GM19468 (cell line): ENCODE measurements at regions not wholly inside any gene's neighbourhood (a gene's known extent, or its start where the extent isn't known, plus 50 kb on each side); places are given as distances from the start of the nearest gene placed in this dataset.
"Not testable (repeated sequence)": the region's sequence is repeated elsewhere in the genome, so short reads cannot be mapped to it uniquely, and the experiment has no call there.

Experiments
- ATAC-seq: cut with Tn5 transposase; IDR thresholded peaks from one replicate; pipeline ENCODE4 v1.9.1; 2021; ENCODE audit warnings: mild to moderate bottlenecking, moderate library complexity, moderate number of reproducible peaks; ENCODE audit not compliant: unreplicated experiment; ENCODE audit errors: extremely low read depth

DNA sequence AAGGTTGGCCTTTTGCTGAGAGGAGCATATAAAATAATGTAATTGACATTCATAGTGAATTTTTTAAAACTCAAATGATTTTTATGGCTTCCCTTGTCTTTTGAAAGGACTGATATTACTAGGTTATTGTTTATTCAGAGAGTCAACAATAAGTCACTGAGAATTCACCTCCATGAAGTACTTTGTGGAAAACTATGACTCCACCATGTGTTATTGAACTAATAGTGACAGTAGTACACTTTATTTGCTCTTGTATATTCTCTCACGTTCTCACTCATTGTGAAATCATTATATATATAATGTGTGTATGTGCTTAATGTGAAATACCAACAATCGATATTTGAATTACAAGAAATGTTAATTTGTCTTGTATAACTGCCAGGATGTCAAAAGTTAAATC, 267.4 kb upstream of the CCDC179 start:
- no peak for ATAC-seq

GRCh38 chr11:23134627-23135026, 274.4 kb upstream of the CCDC179 start:
- no peak for ATAC-seq

GRCh38 chr11:23138761-23139160, 278.5 kb upstream of the CCDC179 start:
- no peak for ATAC-seq

DNA sequence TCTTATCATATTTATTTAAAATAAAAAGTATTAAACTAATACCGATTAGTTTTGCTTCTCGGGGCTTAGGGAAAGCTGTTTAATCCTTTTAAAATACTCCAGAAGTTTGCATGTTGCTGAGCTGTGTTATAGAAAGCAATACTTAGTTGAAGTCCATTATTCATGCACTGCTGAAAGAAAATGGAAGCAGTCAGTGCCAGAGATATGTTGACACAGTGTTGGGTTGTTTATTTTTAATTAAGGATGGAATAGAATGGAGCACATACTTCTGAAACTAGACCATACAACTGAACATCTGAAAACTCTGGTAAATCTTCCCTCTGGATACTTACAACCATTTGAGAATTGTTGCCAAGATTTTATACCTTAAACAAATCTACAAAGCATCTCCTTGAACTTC, 282.7 kb upstream of the CCDC179 start:
- ATAC-seq = no peak

DNA sequence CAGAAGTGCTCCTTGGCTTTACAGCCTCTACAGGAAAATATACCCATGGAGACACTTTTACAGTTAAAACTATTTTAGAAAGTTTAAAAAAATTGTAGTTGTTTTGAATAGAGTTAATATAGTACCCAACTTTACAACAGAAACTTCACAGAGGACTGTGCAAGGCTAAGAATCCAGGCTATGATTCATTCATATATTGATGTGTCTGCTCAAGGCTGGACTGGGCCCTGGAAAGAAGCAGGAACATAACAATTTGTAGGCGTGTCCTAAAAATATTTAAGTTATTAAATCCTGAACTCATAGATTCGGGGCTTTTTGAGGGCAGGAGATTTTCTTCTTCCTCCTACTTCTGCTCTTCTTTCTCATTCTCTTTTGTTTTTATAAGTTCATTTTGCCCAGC, 291.5 kb upstream of the CCDC179 start:
- no peak for ATAC-seq

DNA sequence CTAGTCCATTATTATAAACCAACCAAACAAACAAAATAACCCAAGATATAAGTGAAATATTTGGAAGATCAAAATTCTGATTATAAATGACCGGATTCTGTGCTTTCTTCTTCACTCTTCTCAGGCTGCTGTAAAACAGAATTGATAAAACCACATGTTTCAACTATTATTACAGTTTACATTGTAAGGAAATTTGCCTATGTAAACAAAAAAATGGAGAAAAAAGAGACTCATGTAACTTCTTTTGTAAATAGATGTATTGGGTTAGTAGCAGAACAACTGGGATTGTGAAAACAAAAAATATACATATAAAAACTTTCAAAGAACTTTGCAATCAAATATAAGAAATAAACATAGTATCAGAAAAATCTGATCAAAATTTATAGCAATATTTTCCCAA, 295.2 kb upstream of the CCDC179 start:
- ATAC-seq = no peak

GRCh38 chr11:23164022-23164421, 303.7 kb upstream of the CCDC179 start:
- ATAC-seq = no peak

DNA sequence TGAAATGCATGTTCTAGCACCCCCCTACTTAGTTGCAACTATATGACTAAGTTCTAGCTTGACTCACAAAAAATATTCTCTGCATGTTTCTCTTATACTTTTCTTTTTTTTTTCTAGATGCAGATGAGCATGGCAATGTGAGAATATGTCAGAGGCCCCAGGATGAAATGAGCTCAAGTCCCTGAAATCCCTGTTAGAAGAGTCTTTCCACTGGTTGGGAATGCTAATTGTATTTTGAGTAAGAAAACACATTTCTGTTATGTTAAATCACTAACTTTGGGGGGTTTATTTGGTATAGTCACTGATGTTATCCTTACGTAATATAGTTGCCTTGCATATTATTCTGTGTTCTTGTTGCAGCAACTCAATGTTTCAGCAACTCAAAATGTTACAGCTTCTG, 306.1 kb upstream of the CCDC179 start:
- ATAC-seq = no peak

GRCh38 chr11:23179609-23180008, 319.3 kb upstream of the CCDC179 start:
- no peak for ATAC-seq

DNA sequence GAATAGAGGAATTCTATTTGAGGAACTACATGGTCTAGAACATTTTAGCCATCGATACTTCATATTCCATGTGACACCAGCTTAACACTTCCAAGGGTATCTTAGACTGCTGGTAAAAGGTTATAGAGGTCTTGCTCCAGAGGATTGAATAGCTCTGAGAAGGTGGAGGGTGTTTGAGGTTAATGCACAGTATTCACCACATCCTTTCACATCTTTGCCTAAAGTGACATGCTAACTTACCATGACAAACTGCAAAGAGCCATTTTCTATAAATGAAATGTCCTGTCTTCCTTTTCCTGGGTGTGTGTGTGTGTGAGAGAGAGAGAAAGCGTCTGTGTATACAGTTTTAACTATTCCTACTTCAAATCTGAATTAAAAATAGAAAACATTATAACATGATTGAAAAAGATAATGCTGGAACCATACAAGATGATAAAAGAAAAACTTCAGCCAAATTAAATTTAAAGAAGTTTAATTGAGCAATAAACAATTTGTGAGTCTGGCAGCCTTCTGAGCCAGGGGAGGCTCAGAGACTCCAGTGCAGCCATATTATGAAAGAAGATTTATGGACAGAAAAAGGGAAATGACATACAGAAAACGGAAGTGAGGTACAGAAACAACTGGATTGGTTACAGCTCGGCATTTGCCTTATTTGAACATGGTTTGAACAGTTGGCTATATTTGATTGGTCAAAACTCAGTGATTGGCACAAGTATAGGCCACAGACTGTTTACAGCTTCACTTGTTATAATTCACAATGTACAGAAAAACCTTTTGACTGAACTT, 320.9 kb upstream of the CCDC179 start:
- ATAC-seq = no peak

GRCh38 chr11:23192256-23192655, 332.0 kb upstream of the CCDC179 start:
- no peak for ATAC-seq

- ATAC-seq = no peak
Observed at GRCh38 chr11:23201936-23202522, 341.8 kb upstream of the CCDC179 start.

DNA sequence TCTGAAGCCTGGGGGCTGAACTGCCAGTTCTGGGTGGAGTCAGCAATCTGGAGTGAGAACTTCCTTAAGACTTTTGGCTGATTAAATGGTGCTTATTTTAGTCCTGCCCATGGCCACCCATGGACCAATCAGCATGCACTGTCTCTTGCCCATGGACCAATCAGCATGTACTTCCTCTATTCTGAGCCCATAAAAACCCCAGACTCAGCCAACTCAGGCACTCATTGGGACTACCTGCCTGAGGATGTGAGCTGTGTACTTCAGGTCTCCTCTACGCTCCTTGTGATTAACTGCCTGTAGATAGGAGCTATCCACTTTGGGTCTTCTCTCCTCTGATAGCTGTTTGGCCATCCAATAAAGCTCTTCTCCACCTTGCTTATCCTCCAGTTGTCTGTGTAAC, 342.3 kb upstream of the CCDC179 start:
- no peak for ATAC-seq

GRCh38 chr11:23205156-23205871, 345.0 kb upstream of the CCDC179 start:
- ATAC-seq = no peak

GRCh38 chr11:23206741-23207336, 346.6 kb upstream of the CCDC179 start:
- no peak for ATAC-seq

GRCh38 chr11:23211221-23211620, 350.9 kb upstream of the CCDC179 start:
- ATAC-seq = no peak

- no peak for ATAC-seq
Observed at GRCh38 chr11:23212807-23213206, 352.5 kb upstream of the CCDC179 start.

DNA sequence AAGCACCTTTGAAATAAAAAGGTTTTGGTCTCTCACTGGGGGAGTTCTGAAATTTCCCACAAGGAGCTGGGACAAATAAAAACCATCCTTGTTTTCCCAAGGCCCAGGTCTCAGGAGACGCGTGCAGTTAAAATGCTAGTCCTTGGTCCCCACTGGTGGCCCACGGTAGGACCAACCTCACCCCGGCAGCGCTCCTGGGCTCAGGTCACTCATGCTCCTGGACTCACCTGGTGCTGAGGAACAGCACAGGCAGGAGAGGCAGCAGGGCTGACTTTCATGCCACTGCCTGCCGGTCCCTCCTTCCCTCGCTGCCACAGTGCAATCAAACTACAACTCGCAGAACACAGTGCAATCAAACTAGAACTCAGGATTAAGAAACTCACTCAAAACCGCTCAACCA, 356.8 kb upstream of the CCDC179 start:
- no peak for ATAC-seq

GRCh38 chr11:23220086-23220485, 359.8 kb upstream of the CCDC179 start:
- ATAC-seq = not testable (repeated sequence)

GRCh38 chr11:23221366-23221765, 361.1 kb upstream of the CCDC179 start:
- no peak for ATAC-seq
